Ramos (cell line): ENCODE measurements at regions not wholly inside any gene's neighbourhood (a gene's known extent, or its start where the extent isn't known, plus 50 kb on each side); places are given as distances from the start of the nearest gene placed in this dataset.

Experiments
- in situ Hi-C: fragments of 300-500 bp; cut with MboI; formaldehyde crosslinking; loops from one replicate; pipeline ENCODE4 v1.14.3; 2022; ENCODE audit warnings: low sequenced_read_pairs; ENCODE audit not compliant: unreplicated experiment

GRCh38 chr6:45743028-45743615, 272.5 kb downstream of the CLIC5 start:
- in situ Hi-C loops, result no loop called here

GRCh38 chr6:45742591-45742990, 273.1 kb downstream of the CLIC5 start:
- in situ Hi-C loops, result no loop called here

- in situ Hi-C loops, result no loop called here
Measured at GRCh38 chr6:45741437-45742171, 274.1 kb downstream of the CLIC5 start.

GRCh38 chr6:45739058-45739457, 276.6 kb downstream of the CLIC5 start:
- in situ Hi-C loops, result no loop called here

- in situ Hi-C loops, result no loop called here
Measured at GRCh38 chr6:45738057-45738455, 277.6 kb downstream of the CLIC5 start.

GRCh38 chr6:45737331-45738056, 278.2 kb downstream of the CLIC5 start:
- in situ Hi-C loops, result no loop called here

GRCh38 chr6:45736134-45736533, 279.5 kb downstream of the CLIC5 start:
- in situ Hi-C loops, result no loop called here

- in situ Hi-C loops, result no loop called here
Measured at GRCh38 chr6:45732731-45733130, 282.9 kb downstream of the CLIC5 start.

- in situ Hi-C loops, result no loop called here
Measured at GRCh38 chr6:45730232-45730631, 285.4 kb downstream of the CLIC5 start.

- in situ Hi-C loops, result no loop called here
Measured at GRCh38 chr6:45728674-45729073, 287.0 kb downstream of the CLIC5 start.

GRCh38 chr6:45727819-45728449, 287.7 kb downstream of the CLIC5 start:
- in situ Hi-C loops, result no loop called here

- in situ Hi-C loops, result no loop called here
Measured at GRCh38 chr6:45727228-45727627, 288.4 kb downstream of the CLIC5 start.

- in situ Hi-C loops, result no loop called here
Measured at GRCh38 chr6:45726444-45726843, 289.2 kb downstream of the CLIC5 start.

- in situ Hi-C loops, result loop anchor here (25.0 kb wide), 1 partner anchor 1062 kb away; no protein-coding TSS in a partner anchor
Measured at GRCh38 chr6:45724511-45724910, 291.1 kb downstream of the CLIC5 start.

GRCh38 chr6:45724027-45724426, 291.6 kb downstream of the CLIC5 start:
- in situ Hi-C loops, result loop anchor here (25.0 kb wide), 1 partner anchor 1062 kb away; no protein-coding TSS in a partner anchor

GRCh38 chr6:45722876-45723275, 292.8 kb downstream of the CLIC5 start:
- in situ Hi-C loops, result loop anchor here (25.0 kb wide), 1 partner anchor 1061 kb away; no protein-coding TSS in a partner anchor

GRCh38 chr6:45721665-45722064, 294.0 kb downstream of the CLIC5 start:
- in situ Hi-C loops, result loop anchor here (25.0 kb wide), 1 partner anchor 1059 kb away; no protein-coding TSS in a partner anchor

- in situ Hi-C loops, result loop anchor here (25.0 kb wide), 1 partner anchor 1057 kb away; no protein-coding TSS in a partner anchor
Measured at GRCh38 chr6:45718871-45719270, 296.8 kb downstream of the CLIC5 start.

- in situ Hi-C loops, result loop anchor here (25.0 kb wide), 1 partner anchor 1056 kb away; no protein-coding TSS in a partner anchor
Measured at GRCh38 chr6:45718131-45718530, 297.5 kb downstream of the CLIC5 start.

- in situ Hi-C loops, result loop anchor here (25.0 kb wide), 1 partner anchor 1055 kb away; no protein-coding TSS in a partner anchor
Measured at GRCh38 chr6:45717715-45718114, 297.9 kb downstream of the CLIC5 start.
